Keratinocyte (primary cell): ENCODE measurements at regions not wholly inside any gene's neighbourhood (a gene's known extent, or its start where the extent isn't known, plus 50 kb on each side); places are given as distances from the start of the nearest gene placed in this dataset.

Experiments used
- DNase-seq: peaks from one replicate; pipeline ENCODE4 v3.0.0-alpha.2; 2011; ENCODE audit warnings: low read depth, missing footprints, low spot score
- FAIRE-seq: peaks from 2 replicates; lab custom pipeline; 2011; peaks lifted over from hg19 to GRCh38; lab: Jason Lieb, UNC
- H2AFZ ChIP-seq: 2 replicates; pipeline ENCODE4 v1.6.0; 2012; ENCODE audit warnings: low read length, control low read depth, inconsistent platforms; ENCODE audit not compliant: control insufficient read depth
- H3K27ac ChIP-seq: 2 replicates; pipeline ENCODE4 v1.5.1; 2011; ENCODE audit warnings: low read length; ENCODE audit not compliant: control insufficient read depth, insufficient read depth
- H3K27me3 ChIP-seq: 3 replicates; pipeline ENCODE4 v1.6.0; 2011; ENCODE audit warnings: low read length; ENCODE audit not compliant: control insufficient read depth, insufficient read depth; ENCODE audit errors: extremely low read depth
- H3K36me3 ChIP-seq, 2 experiments: 2 replicates in 1 of 2; 3 replicates in 1 of 2; pipeline ENCODE4 v1.5.1; 2011; ENCODE audit warnings: low read length in 2 of 2, mild to moderate bottlenecking in 1 of 2; ENCODE audit not compliant: control insufficient read depth in 2 of 2, insufficient read depth in 2 of 2; ENCODE audit errors: extremely low read depth in 1 of 2
- H3K4me1 ChIP-seq: 3 replicates; pipeline ENCODE4 v1.5.1; 2011; ENCODE audit warnings: low read length; ENCODE audit not compliant: control insufficient read depth, insufficient read depth; ENCODE audit errors: extremely low read depth
- H3K4me2 ChIP-seq: 3 replicates; pipeline ENCODE4 v1.6.0; 2011; ENCODE audit warnings: low read depth, low read length; ENCODE audit not compliant: control insufficient read depth, insufficient read depth; ENCODE audit errors: extremely low read depth
- H3K4me3 ChIP-seq, 3 experiments: fragments of 200-600 bp in 1 of 3; sonication (generic) in 1 of 3; 2 replicates in 2 of 3; 3 replicates in 1 of 3; pipeline ENCODE4 v1.5.1; 2011 to 2016; ENCODE audit warnings: low read length in 3 of 3, mild to moderate bottlenecking in 3 of 3, control low read depth in 2 of 3, inconsistent platforms in 1 of 3, low read depth in 1 of 3, mixed read lengths in 1 of 3, mixed run types in 1 of 3, moderate library complexity in 1 of 3; ENCODE audit not compliant: control insufficient read depth in 2 of 3, insufficient read depth in 2 of 3; ENCODE audit errors: extremely low read depth in 1 of 3
- H3K79me2 ChIP-seq: 2 replicates; pipeline ENCODE4 v1.6.0; 2012; ENCODE audit warnings: low read length; ENCODE audit not compliant: control insufficient read depth, insufficient read depth
- H3K9ac ChIP-seq: 3 replicates; pipeline ENCODE4 v1.6.0; 2011; ENCODE audit warnings: low read length; ENCODE audit not compliant: control insufficient read depth, insufficient read depth; ENCODE audit errors: extremely low read depth
- H3K9me1 ChIP-seq: 3 replicates; pipeline ENCODE4 v1.6.0; 2011; ENCODE audit warnings: low read length; ENCODE audit not compliant: control insufficient read depth, insufficient read depth; ENCODE audit errors: extremely low read depth
- H3K9me3 ChIP-seq: 2 replicates; pipeline ENCODE4 v1.5.1; 2012; ENCODE audit warnings: low read depth, low read length; ENCODE audit not compliant: control insufficient read depth
- H4K20me1 ChIP-seq: 3 replicates; pipeline ENCODE4 v1.6.0; 2011; ENCODE audit warnings: low read length; ENCODE audit not compliant: control insufficient read depth, insufficient read depth; ENCODE audit errors: extremely low read depth
- CTCF ChIP-seq, 3 experiments: IDR thresholded peaks in 1 of 3; conservative IDR thresholded peaks in 1 of 3; optimal IDR thresholded peaks in 1 of 3; 2 replicates in 2 of 3; 3 replicates in 1 of 3; pipeline versions ENCODE3 to v1.5.1; 2011; ENCODE audit warnings: low read length in 3 of 3, mild to moderate bottlenecking in 3 of 3, moderate library complexity in 2 of 3, control low read depth in 1 of 3, inconsistent platforms in 1 of 3; ENCODE audit not compliant: insufficient read depth in 2 of 3; ENCODE audit errors: extremely low read depth in 1 of 3
- EZH2 ChIP-seq: IDR thresholded peaks from one replicate; pipeline ENCODE4 v1.6.1; 2012; ENCODE audit warnings: inconsistent platforms, mild to moderate bottlenecking, low read length, moderate library complexity
- dilution Hi-C: fragments of 300-500 bp; cut with MboI; formaldehyde crosslinking; loops from one replicate; pipeline ENCODE4 v1.7.0; 2020; ENCODE audit warnings: low sequenced_read_pairs; ENCODE audit not compliant: extremely low pct_ligation_motif_present

- Histone ChIP-seq H3K9me1 (no peaks in the 10 kb centered on the region), H3K4me1 (peaks cover 40% of the 10 kb centered on the region), H3K4me2 (peak overlapping the region; percentile 84), H3K36me3 (no peaks in the 10 kb centered on the region), H3K4me3 (no peak overlapping the region), H3K9ac (no peak overlapping the region), H3K9me3 (no peaks in the 10 kb centered on the region), H3K27ac (peak overlapping the region; percentile 5), H4K20me1 (no peaks in the 10 kb centered on the region), H3K27me3 (no peaks in the 10 kb centered on the region), H2AFZ (no peak overlapping the region), H3K79me2 (peaks cover 7% of the 10 kb centered on the region)
- no peak for TF ChIP-seq CTCF (optimal IDR thresholded peaks at IDR 0.05 in 1 of 3, IDR thresholded peaks at IDR 0.05 in 1 of 3, conservative IDR thresholded peaks at IDR 0.05 in 1 of 3; ENCODE audit: extremely low read depth in 1 of 3, insufficient read depth in 2 of 3, low read length in 3 of 3)
- TF ChIP-seq EZH2: no peak
- DNase-seq: no peak
- dilution Hi-C loops: no loop called here
- FAIRE-seq: no peak
These were observed 224.8 kb upstream of the DMRT1 start for GRCh38 chr9:616694-617093.

GRCh38 chr9:617445-618085, 223.9 kb upstream of the DMRT1 start:
- Histone ChIP-seq H3K9ac (peak overlapping the region; percentile 43), H3K36me3 (no peaks in the 10 kb centered on the region), H3K9me1 (no peaks in the 10 kb centered on the region), H3K4me2 (peak overlapping the region; percentile 49), H3K9me3 (no peaks in the 10 kb centered on the region), H3K4me3 (no peak overlapping the region), H4K20me1 (no peaks in the 10 kb centered on the region), H2AFZ (peak overlapping the region; percentile 31), H3K4me1 (peaks cover 40% of the 10 kb centered on the region), H3K27ac (peak overlapping the region; percentile 39), H3K27me3 (no peaks in the 10 kb centered on the region), H3K79me2 (peaks cover 7% of the 10 kb centered on the region)
- FAIRE-seq (peak; percentile 26), DNase-seq (no peak)
- TF ChIP-seq CTCF (optimal IDR thresholded peaks at IDR 0.05 in 1 of 3, IDR thresholded peaks at IDR 0.05 in 1 of 3, conservative IDR thresholded peaks at IDR 0.05 in 1 of 3; ENCODE audit: extremely low read depth in 1 of 3, insufficient read depth in 2 of 3, low read length in 3 of 3) (no peak), EZH2 (no peak)
- dilution Hi-C loops: no loop called here
